ENCODE measurements at regions not wholly inside any gene's neighbourhood (a gene's known extent, or its start where the extent isn't known, plus 50 kb on each side); places are given as distances from the start of the nearest gene placed in this dataset.

GRCh38 chr9:38331141-38331540 is 61.4 kb upstream of the ALDH1B1 start (continued):
- TF ChIP-seq ZNF462 (CRISPR knock-in tag; IDR thresholded peaks at IDR 0.05) (no peak), EZH2 (IDR thresholded peaks at IDR 0.05; ENCODE audit: low read depth, unreplicated experiment) (no peak), REST (IDR thresholded peaks at IDR 0.05; ENCODE audit: unreplicated experiment) (no peak), CREB1 (CRISPR knock-in tag; IDR thresholded peaks at IDR 0.05; ENCODE audit: low read depth) (no peak)

- Histone ChIP-seq H3K27ac (ENCODE audit: low read depth) (no peak overlapping the region), H3K9me2 (ENCODE audit: insufficient read depth) (peaks cover 3% of the 10 kb centered on the region), H3K4me3 (no peak overlapping the region), H4K20me1 (replicated peaks; ENCODE audit: insufficient read depth) (0 out of 2 replicates have a peak, but pooled peaks cover 2% of the 10 kb centered on the region), H3K27me3 (ENCODE audit: insufficient read depth) (no peaks in the 10 kb centered on the region), H3K4me1 (ENCODE audit: insufficient read depth) (no peaks in the 10 kb centered on the region), H3K36me3 (ENCODE audit: insufficient read depth) (peaks cover 4% of the 10 kb centered on the region; the same call in 1 of the 2 replicates), H3K4me2 (no peak overlapping the region), H3K79me2 (replicated peaks; ENCODE audit: insufficient read depth) (no peaks in the 10 kb centered on the region), H3F3A (replicated peaks; ENCODE audit: low read depth) (no peaks in the 10 kb centered on the region), H2AFZ (no peak overlapping the region)
- Mint-ChIP-seq H3K4me3 (no peak overlapping the region), H3K9me3 (peaks cover 4% of the 10 kb centered on the region; the same call in 1 of the 3 replicates), H3K36me3 (ENCODE audit: low read depth) (peaks cover 3% of the 10 kb centered on the region; the same call in 1 of the 3 replicates), H3K4me1 (peaks cover 5% of the 10 kb centered on the region), H3K27me3 (ENCODE audit: insufficient read depth, low read depth, poor library complexity) (peaks cover 1% of the 10 kb centered on the region), H3K27ac (no peak overlapping the region)
- ATAC-seq (no peak), DNase-seq (ENCODE audit: low spot score) (no peak)
- TF ChIP-seq EZH2phosphoT487 (IDR thresholded peaks at IDR 0.05; ENCODE audit: unreplicated experiment): no peak
- no peak for TF ChIP-seq REST (IDR thresholded peaks at IDR 0.05; ENCODE audit: unreplicated experiment)
- TF ChIP-seq EZH2 (IDR thresholded peaks at IDR 0.05; ENCODE audit: low read depth, unreplicated experiment): no peak
Measured at GRCh38 chr9:38329968-38330367, 62.5 kb upstream of the ALDH1B1 start.

All from GM23338 (cell line).